ENCODE measurements at regions not wholly inside any gene's neighbourhood (a gene's known extent, or its start where the extent isn't known, plus 50 kb on each side); places are given as distances from the start of the nearest gene placed in this dataset.
A peak's percentile ranks its signal among the peaks of the same experiment; 100 is the strongest.

DNA sequence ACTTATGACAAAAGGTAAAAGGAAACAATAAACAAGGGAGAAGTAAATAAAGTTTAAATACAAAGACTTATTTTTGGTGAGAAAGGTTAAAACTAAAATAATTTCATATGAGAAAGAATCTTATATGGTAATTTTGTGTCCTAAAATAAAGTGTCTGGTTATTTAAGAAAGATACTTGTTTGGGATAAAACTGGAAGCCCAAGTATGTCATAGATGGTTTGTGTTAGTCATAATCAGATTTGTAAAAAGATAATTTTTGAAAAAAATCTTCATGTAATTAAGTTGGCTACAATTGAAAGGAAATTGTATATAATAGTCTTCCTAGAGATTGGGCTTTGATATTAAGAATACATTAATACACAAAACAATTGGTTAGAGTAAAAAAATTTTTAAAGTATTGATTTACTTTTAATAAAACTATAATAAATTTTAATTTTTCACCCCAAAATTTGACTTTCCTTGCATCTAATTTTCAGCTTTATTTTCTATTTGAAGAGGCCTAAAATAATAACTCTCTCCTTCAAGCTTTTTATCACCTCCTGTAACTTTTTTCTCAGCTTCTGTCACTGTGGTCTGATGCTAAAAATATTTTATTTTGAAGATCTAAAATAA, 315.6 kb downstream of the SLITRK5 start:
- TF ChIP-seq, protein P1, sequence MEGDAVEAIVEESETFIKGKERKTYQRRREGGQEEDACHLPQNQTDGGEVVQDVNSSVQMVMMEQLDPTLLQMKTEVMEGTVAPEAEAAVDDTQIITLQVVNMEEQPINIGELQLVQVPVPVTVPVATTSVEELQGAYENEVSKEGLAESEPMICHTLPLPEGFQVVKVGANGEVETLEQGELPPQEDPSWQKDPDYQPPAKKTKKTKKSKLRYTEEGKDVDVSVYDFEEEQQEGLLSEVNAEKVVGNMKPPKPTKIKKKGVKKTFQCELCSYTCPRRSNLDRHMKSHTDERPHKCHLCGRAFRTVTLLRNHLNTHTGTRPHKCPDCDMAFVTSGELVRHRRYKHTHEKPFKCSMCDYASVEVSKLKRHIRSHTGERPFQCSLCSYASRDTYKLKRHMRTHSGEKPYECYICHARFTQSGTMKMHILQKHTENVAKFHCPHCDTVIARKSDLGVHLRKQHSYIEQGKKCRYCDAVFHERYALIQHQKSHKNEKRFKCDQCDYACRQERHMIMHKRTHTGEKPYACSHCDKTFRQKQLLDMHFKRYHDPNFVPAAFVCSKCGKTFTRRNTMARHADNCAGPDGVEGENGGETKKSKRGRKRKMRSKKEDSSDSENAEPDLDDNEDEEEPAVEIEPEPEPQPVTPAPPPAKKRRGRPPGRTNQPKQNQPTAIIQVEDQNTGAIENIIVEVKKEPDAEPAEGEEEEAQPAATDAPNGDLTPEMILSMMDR (conservative IDR thresholded peaks at IDR 0.05; ENCODE audit: low read depth, low read length) = no peak
- H3K4me3 ChIP-seq (ENCODE audit: low read depth, low read length) = no peak overlapping the region
- DNase-seq (ENCODE audit: low read depth) = no peak

DNA sequence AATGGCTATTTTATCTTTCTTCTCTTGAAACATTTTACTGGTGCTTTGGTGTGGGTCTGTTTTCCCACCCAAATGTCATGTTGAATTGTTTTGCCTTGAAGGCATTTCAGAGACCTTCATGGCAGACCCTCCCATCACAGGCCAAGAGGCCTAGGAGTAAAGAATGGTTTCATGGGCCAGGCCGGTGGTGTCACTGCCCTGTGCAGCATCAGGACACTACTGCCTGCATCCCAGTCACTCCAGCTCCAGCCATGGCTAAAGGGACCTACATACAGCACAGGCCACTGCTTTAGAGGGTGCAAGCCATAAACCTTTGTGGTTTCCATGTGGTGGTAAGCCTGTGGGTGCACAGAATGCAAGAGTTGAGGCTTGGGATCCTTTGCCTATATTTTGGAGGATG, 326.9 kb downstream of the SLITRK5 start:
- no peak overlapping the region for H3K4me3 ChIP-seq (ENCODE audit: low read depth, low read length)
- no peak for DNase-seq (ENCODE audit: low read depth)
- TF ChIP-seq, protein P1 (conservative IDR thresholded peaks at IDR 0.05; ENCODE audit: low read depth, low read length) = no peak

DNA sequence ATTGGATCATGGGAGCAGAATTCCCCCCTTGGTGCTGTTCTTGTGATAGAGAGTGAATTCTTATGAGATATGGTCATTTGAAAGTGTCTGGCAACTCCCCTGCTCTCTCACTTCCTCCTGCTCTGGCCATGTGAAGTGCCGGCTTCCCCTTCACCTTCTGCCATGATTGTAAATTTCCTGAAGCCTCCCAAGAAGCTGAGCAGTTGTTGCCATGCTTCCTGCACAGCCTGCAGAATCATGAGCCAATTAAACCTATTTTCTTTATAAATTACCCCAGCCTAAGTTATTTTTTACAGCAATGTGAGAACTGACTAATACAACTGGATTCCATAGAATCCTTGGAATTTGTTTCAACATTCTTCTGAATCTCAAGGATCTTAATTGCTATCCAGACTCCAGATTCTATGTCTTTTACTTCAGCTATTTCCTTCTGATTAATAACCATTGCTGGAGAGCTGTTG, 328.1 kb downstream of the SLITRK5 start:
- TF ChIP-seq, protein P1 (conservative IDR thresholded peaks at IDR 0.05; ENCODE audit: low read depth, low read length) = no peak
- DNase-seq (ENCODE audit: low read depth) = peak; percentile 84
- H3K4me3 ChIP-seq (ENCODE audit: low read depth, low read length) = no peak overlapping the region

DNA sequence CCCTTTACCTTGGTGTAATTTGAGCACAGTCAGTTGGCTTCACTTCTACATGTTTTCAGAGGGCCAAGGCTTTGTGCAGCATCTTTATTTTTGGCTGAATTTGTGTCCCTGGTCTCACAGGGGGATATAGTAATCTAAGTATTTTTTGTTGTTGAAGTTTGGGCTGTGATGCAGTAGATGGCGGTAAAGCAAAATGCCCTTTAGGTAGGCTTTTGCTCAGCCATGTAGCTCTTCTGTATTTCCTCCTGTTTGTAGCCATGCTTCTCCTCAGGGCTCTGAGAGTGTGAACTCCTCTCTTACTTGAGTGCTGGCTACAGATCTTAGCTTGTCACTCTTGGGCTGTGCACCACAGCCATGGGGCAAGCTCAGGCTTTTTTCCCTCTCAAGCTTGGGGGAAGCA, 328.6 kb downstream of the SLITRK5 start:
- no peak for DNase-seq (ENCODE audit: low read depth)
- TF ChIP-seq, protein P1 (conservative IDR thresholded peaks at IDR 0.05; ENCODE audit: low read depth, low read length) = peak; percentile 31
- H3K4me3 ChIP-seq (ENCODE audit: low read depth, low read length) = no peak overlapping the region

DNA sequence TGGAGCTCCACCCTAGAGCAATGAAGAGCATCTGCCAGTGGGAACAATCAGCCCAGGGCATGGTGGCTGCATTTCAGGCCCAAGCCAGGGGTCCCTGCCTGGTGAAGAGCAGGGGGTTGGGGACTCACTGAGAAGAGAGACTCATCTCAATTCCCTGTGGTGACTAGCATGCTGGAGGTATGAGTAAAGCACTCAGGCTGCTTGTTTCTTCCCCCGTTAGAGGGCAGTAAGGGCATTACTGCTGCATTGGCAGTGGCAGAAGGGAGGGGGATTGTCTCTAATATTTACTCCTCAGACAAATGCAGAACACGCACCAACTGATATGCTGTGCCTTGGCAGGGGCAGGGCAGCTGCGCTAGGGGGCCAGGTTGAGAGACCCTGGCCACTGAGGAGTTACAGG, 329.1 kb downstream of the SLITRK5 start:
- TF ChIP-seq, protein P1 (conservative IDR thresholded peaks at IDR 0.05; ENCODE audit: low read depth, low read length) = no peak
- no peak overlapping the region for H3K4me3 ChIP-seq (ENCODE audit: low read depth, low read length)
- DNase-seq (ENCODE audit: low read depth) = no peak

DNA sequence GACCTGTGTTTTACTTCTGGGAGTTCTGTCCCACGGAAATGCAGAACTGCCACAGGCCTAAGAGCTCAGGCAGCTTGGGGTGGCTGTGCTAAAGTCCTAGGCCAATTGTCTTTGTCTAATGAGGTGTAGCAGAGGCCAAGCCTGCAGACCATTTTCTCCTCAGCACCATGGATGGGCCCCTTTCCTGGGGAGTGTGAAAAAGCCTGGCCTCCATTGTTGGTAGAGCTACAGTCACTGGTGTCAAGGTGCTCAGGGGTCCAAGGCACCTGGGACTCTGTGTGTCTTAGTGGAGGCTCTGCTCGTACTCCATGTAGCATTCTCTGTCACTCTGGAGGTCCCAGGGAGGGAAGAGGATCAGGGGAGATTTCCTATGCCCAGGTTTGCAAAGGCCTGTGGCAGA, 329.6 kb downstream of the SLITRK5 start:
- H3K4me3 ChIP-seq (ENCODE audit: low read depth, low read length) = no peak overlapping the region
- TF ChIP-seq, protein P1 (conservative IDR thresholded peaks at IDR 0.05; ENCODE audit: low read depth, low read length) = no peak
- no peak for DNase-seq (ENCODE audit: low read depth)

DNA sequence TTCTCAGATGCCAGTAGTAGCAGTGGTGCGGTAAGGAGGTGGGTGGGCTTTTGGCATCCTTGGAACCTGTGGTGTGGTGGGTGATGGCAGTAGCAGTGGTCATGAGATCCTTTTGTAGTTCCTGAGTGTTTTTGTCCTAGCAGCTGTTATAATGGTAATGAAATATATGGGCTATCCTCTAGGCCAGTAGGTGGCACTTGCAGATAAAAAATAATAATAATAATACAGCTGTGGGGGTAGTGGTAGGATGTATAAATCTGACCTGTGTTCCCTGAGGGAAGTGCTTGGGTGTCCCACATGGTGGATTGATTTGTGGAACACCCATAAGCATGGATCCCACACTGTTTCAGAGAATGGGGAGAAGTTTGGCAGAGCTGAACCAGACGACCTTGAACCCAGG, 334.0 kb downstream of the SLITRK5 start:
- H3K4me3 ChIP-seq (ENCODE audit: low read depth, low read length) = no peak overlapping the region
- DNase-seq (ENCODE audit: low read depth) = no peak
- TF ChIP-seq, protein P1 (conservative IDR thresholded peaks at IDR 0.05; ENCODE audit: low read depth, low read length) = peak; percentile 54

Data from epithelial cell of proximal tubule (primary cell).